ENCODE measurements at regions not wholly inside any gene's neighbourhood (a gene's known extent, or its start where the extent isn't known, plus 50 kb on each side); places are given as distances from the start of the nearest gene placed in this dataset.

DNA sequence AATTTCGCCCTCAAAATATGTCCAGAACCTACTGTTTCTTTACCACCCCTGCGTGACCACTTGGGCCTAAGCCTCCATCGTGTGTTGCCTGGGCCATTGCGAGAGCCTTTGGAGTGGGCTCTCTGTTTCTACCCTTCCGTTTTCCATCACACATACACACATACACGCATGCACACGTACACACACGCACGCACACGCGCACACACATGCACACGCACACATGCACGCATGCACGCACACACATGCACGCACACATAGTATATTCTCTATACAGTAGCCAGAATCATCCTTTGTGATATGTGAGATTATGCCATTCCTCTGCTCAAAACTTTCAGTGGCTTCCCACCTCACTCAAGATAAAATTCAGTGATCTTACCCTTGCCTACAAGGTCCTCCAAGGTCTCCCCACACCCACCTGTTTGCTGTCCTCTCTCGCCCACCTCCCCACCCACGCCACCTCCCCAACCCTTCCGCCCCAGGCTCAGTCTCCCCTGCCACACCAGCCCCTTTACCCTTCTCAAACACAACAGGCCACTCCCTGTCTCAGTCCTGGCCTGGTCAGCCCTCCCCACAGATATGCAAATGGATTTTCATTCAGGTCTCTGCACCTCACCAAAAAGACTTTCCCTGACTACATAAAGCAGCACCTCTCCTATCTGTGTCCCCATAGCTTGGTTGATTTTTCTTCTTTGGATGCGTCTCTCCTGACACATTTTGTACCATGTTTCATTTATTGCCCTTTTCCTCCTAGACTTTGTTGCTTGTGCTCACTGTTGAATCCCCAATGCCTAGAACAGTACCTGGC lies 559.6 kb downstream of the CD83 start:
- ChIA-PET POLR2A (no interaction called here), CTCF (no interaction called here)
- H3K27ac Mint-ChIP-seq: peak overlapping the region in 1 of 9 donors; percentile 4
- H3K36me3 ChIP-seq (ENCODE audit: control insufficient read depth in 2 of 3, insufficient read depth in 3 of 3, low read length in 3 of 3): no peaks in the 10 kb centered on the region
- no peaks in the 10 kb centered on the region for H3K27me3 ChIP-seq (ENCODE audit: control insufficient read depth in 2 of 2, insufficient read depth in 2 of 2, low read length in 2 of 2)
- no peaks in the 10 kb centered on the region for H3K4me1 ChIP-seq (ENCODE audit: control insufficient read depth in 2 of 2, insufficient read depth in 2 of 2, low read length in 2 of 2)
- H3K27ac ChIP-seq (ENCODE audit: low read depth, low read length): no peak overlapping the region
- H3K36me3 Mint-ChIP-seq: peaks cover 0 to 3% (median 0%) of the 10 kb centered on the region in 5 donors
- no peak overlapping the region for H3K4me3 Mint-ChIP-seq
- intact Hi-C loops (cut with micrococcal nuclease): no loop called here
- no peak overlapping the region for H3K4me3 ChIP-seq (ENCODE audit: low read length)
- no peak for DNase-seq
- no peak for ATAC-seq
- H3K27me3 Mint-ChIP-seq: peaks cover 0 to under 1% (median 0%) of the 10 kb centered on the region in 5 donors
- peaks cover 0 to 1% (median 0%) of the 10 kb centered on the region in 11 donors for H3K9me3 Mint-ChIP-seq
- H3K9me3 ChIP-seq (ENCODE audit: control insufficient read depth in 2 of 3, low read length in 3 of 3): no peaks in the 10 kb centered on the region
- peaks cover 0 to 29% (median 0%) of the 10 kb centered on the region in 7 donors for H3K4me1 Mint-ChIP-seq

DNA sequence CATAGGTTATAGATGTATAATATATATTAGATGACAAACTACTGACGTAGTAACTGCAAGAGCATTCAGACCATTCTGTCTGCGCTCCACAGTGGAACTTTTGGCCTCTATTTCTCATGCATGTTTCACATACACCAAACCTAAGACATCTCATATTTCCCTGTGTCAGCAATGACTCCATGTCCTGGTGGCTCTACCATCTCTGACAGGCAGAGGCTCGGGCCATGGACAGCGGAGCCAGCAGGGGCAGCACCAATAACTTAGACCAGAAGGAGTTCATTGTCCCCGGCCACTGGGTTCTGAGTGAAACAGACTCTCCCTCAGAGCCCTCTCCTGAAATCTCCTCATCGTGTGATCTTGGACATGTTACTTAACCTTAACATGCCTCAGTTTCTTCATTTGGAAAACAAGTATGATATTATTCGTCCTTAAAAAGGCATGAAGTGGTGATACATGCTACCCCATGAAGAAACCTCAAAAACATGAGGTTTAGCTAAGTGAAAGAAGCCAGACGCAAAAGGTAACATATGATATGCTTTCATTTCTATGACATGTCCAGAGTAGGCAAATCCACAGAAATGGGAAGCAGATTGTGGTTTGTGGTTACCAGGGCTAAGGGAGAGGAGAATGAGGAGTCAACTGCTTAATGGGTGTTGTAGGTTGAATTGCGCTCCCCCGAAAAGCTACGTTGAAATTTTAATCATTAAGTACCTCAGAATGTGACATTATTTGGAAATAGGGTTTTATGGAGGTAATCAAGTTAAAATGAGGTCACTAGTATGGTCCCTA lies 564.0 kb upstream of the JARID2 start:
- Histone ChIP-seq H3K9me3 (ENCODE audit: control insufficient read depth in 2 of 3, low read length in 3 of 3) (no peaks in the 10 kb centered on the region), H3K36me3 (ENCODE audit: control insufficient read depth in 2 of 3, insufficient read depth in 3 of 3, low read length in 3 of 3) (no peaks in the 10 kb centered on the region), H3K4me1 (ENCODE audit: control insufficient read depth in 2 of 2, insufficient read depth in 2 of 2, low read length in 2 of 2) (no peaks in the 10 kb centered on the region), H3K4me3 (ENCODE audit: low read length) (no peak overlapping the region), H3K27ac (ENCODE audit: low read depth, low read length) (no peak overlapping the region), H3K27me3 (ENCODE audit: control insufficient read depth in 2 of 2, insufficient read depth in 2 of 2, low read length in 2 of 2) (no peaks in the 10 kb centered on the region)
- ChIA-PET POLR2A (no interaction called here), CTCF (no interaction called here)
- Mint-ChIP-seq H3K27me3 (peaks cover 0 to 3% (median 0%) of the 10 kb centered on the region in 5 donors), H3K9me3 (peaks cover 0 to 4% (median 0%) of the 10 kb centered on the region in 11 donors), H3K36me3 (peaks cover 0 to 2% (median 0%) of the 10 kb centered on the region in 5 donors), H3K27ac (no peak overlapping the region), H3K4me1 (peaks cover 0 to 5% (median 0%) of the 10 kb centered on the region in 7 donors), H3K4me3 (no peak overlapping the region)
- intact Hi-C loops (cut with micrococcal nuclease): no loop called here
- ATAC-seq: peak; percentile 67
- no peak for DNase-seq

DNA sequence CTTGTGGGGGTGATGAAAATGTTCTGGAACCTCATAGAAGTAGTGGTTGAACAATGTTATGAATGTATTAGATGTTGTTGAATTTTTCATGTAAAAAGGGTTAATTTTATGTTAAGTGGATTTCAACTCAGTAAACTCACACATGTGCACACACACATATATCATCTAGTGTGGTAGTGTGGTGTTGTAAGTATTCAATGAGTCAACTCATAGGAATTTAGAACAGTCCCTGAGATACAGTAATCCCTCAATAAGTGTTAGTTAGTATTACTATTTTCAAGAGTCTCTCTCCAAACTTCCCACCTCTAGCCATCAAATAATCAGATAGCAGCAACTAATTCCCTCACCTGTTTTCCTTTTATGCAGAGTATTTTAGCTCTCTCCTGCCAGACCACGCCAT lies 563.1 kb upstream of the JARID2 start:
- H3K9me3 ChIP-seq (ENCODE audit: control insufficient read depth in 2 of 3, low read length in 3 of 3): no peaks in the 10 kb centered on the region
- no peak overlapping the region for H3K27ac Mint-ChIP-seq
- H3K27me3 ChIP-seq (ENCODE audit: control insufficient read depth in 2 of 2, insufficient read depth in 2 of 2, low read length in 2 of 2): no peaks in the 10 kb centered on the region
- peaks cover 0 to 4% (median 0%) of the 10 kb centered on the region in 11 donors for H3K9me3 Mint-ChIP-seq
- H3K36me3 Mint-ChIP-seq: no peaks in the 10 kb centered on the region
- POLR2A ChIA-PET: no interaction called here
- no peaks in the 10 kb centered on the region for H3K4me1 ChIP-seq (ENCODE audit: control insufficient read depth in 2 of 2, insufficient read depth in 2 of 2, low read length in 2 of 2)
- intact Hi-C loops (cut with micrococcal nuclease): no loop called here
- no peaks in the 10 kb centered on the region for H3K36me3 ChIP-seq (ENCODE audit: control insufficient read depth in 2 of 3, insufficient read depth in 3 of 3, low read length in 3 of 3)
- peaks cover 0 to 3% (median 0%) of the 10 kb centered on the region in 5 donors for H3K27me3 Mint-ChIP-seq
- peaks cover 0 to 5% (median 0%) of the 10 kb centered on the region in 7 donors for H3K4me1 Mint-ChIP-seq
- CTCF ChIA-PET: no interaction called here
- H3K27ac ChIP-seq (ENCODE audit: low read depth, low read length): no peak overlapping the region
- no peak overlapping the region for H3K4me3 ChIP-seq (ENCODE audit: low read length)
- no peak for ATAC-seq
- H3K4me3 Mint-ChIP-seq: no peak overlapping the region
- DNase-seq: no peak

DNA sequence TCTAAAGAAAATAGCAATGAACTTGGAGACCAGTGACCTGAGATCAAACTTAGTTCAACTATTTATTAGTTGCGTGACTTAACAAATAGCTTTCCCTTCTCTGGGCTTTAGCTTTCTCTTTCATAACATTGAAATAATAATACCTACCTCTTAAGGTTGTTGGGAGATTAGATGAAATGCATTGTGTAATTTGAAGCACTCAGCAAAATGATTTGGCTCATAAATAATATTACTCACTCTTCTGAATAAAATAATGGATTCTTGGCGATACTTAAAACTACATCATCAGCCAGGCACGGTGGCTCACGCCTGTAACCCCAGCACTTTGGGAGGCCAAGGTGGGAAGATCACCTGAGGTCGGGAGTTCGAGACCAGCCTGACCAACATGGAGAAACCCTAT lies 556.2 kb upstream of the JARID2 start:
- no peak for ATAC-seq
- Mint-ChIP-seq H3K27ac (no peak overlapping the region), H3K4me3 (no peak overlapping the region), H3K9me3 (no peaks in the 10 kb centered on the region), H3K4me1 (no peaks in the 10 kb centered on the region), H3K36me3 (no peaks in the 10 kb centered on the region), H3K27me3 (no peaks in the 10 kb centered on the region)
- intact Hi-C loops (cut with micrococcal nuclease): no loop called here
- H3K36me3 ChIP-seq (ENCODE audit: control insufficient read depth in 2 of 3, insufficient read depth in 3 of 3, low read length in 3 of 3): no peaks in the 10 kb centered on the region
- no peaks in the 10 kb centered on the region for H3K27me3 ChIP-seq (ENCODE audit: control insufficient read depth in 2 of 2, insufficient read depth in 2 of 2, low read length in 2 of 2)
- no peak overlapping the region for H3K4me3 ChIP-seq (ENCODE audit: low read length)
- H3K27ac ChIP-seq (ENCODE audit: low read depth, low read length): no peak overlapping the region
- no peaks in the 10 kb centered on the region for H3K9me3 ChIP-seq (ENCODE audit: control insufficient read depth in 2 of 3, low read length in 3 of 3)
- POLR2A ChIA-PET: no interaction called here
- CTCF ChIA-PET: no interaction called here
- DNase-seq: no peak
- no peaks in the 10 kb centered on the region for H3K4me1 ChIP-seq (ENCODE audit: control insufficient read depth in 2 of 2, insufficient read depth in 2 of 2, low read length in 2 of 2)

- no peaks in the 10 kb centered on the region for H3K36me3 Mint-ChIP-seq
- H3K36me3 ChIP-seq (ENCODE audit: control insufficient read depth in 2 of 3, insufficient read depth in 3 of 3, low read length in 3 of 3): no peaks in the 10 kb centered on the region
- no peaks in the 10 kb centered on the region for H3K4me1 Mint-ChIP-seq
- DNase-seq (no peak), ATAC-seq (no peak)
- H3K4me1 ChIP-seq (ENCODE audit: control insufficient read depth in 2 of 2, insufficient read depth in 2 of 2, low read length in 2 of 2): no peaks in the 10 kb centered on the region
- no peak overlapping the region for H3K4me3 Mint-ChIP-seq
- H3K9me3 ChIP-seq (ENCODE audit: control insufficient read depth in 2 of 3, low read length in 3 of 3): no peaks in the 10 kb centered on the region
- no peak overlapping the region for H3K27ac ChIP-seq (ENCODE audit: low read depth, low read length)
- no peaks in the 10 kb centered on the region for H3K9me3 Mint-ChIP-seq
- H3K27me3 Mint-ChIP-seq: no peaks in the 10 kb centered on the region
- H3K27me3 ChIP-seq (ENCODE audit: control insufficient read depth in 2 of 2, insufficient read depth in 2 of 2, low read length in 2 of 2): no peaks in the 10 kb centered on the region
- H3K27ac Mint-ChIP-seq: no peak overlapping the region
- intact Hi-C loops (cut with micrococcal nuclease): no loop called here
- no peak overlapping the region for H3K4me3 ChIP-seq (ENCODE audit: low read length)
- CTCF ChIA-PET: interaction anchor here (0.6 to 0.8 kb wide), 2 partner anchors 29 to 1511 kb away, joined by 3 to 8 read pairs; no protein-coding TSS in a partner anchor
- POLR2A ChIA-PET: no interaction called here
Measured at GRCh38 chr6:14690120-14691056, 555.5 kb upstream of the JARID2 start.

DNA sequence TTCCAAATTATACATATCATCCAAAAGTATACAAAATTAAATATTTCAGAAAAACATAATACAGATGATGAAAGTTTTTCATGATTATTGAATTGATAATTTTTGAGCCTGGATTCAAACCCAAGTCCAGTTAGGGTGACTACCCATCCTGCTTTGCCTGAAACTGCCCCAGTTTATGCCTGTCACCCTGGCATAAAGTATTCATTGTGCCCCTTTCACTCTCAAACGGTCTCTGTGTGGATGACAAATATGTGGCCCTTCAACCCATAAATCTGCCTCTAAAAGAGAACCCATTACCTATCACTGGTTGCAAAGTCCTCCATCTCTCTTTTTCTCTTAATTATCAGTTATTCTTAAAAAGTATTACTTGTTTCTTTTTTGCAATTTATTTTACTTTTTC lies 553.7 kb upstream of the JARID2 start:
- Histone ChIP-seq H3K4me3 (ENCODE audit: low read length) (no peak overlapping the region), H3K36me3 (ENCODE audit: control insufficient read depth in 2 of 3, insufficient read depth in 3 of 3, low read length in 3 of 3) (no peaks in the 10 kb centered on the region), H3K9me3 (ENCODE audit: control insufficient read depth in 2 of 3, low read length in 3 of 3) (no peaks in the 10 kb centered on the region), H3K27ac (ENCODE audit: low read depth, low read length) (no peak overlapping the region), H3K4me1 (ENCODE audit: control insufficient read depth in 2 of 2, insufficient read depth in 2 of 2, low read length in 2 of 2) (no peaks in the 10 kb centered on the region), H3K27me3 (ENCODE audit: control insufficient read depth in 2 of 2, insufficient read depth in 2 of 2, low read length in 2 of 2) (no peaks in the 10 kb centered on the region)
- H3K4me1 Mint-ChIP-seq: no peaks in the 10 kb centered on the region
- POLR2A ChIA-PET: no interaction called here
- H3K36me3 Mint-ChIP-seq: no peaks in the 10 kb centered on the region
- CTCF ChIA-PET: interaction anchor here (0.6 kb wide), 1 partner anchor 105 kb away, joined by 3 read pairs; no protein-coding TSS in a partner anchor
- no peak overlapping the region for H3K27ac Mint-ChIP-seq
- DNase-seq (no peak), ATAC-seq (no peak)
- intact Hi-C loops (cut with micrococcal nuclease): no loop called here
- no peaks in the 10 kb centered on the region for H3K9me3 Mint-ChIP-seq
- no peak overlapping the region for H3K4me3 Mint-ChIP-seq
- no peaks in the 10 kb centered on the region for H3K27me3 Mint-ChIP-seq

Measured in naive thymus-derived CD4-positive, alpha-beta T cell (primary cell).